ENCODE measurements at regions not wholly inside any gene's neighbourhood (a gene's known extent, or its start where the extent isn't known, plus 50 kb on each side); places are given as distances from the start of the nearest gene placed in this dataset.
"Not testable (repeated sequence)": the region's sequence is repeated elsewhere in the genome, so short reads cannot be mapped to it uniquely, and the experiment has no call there.

DNA sequence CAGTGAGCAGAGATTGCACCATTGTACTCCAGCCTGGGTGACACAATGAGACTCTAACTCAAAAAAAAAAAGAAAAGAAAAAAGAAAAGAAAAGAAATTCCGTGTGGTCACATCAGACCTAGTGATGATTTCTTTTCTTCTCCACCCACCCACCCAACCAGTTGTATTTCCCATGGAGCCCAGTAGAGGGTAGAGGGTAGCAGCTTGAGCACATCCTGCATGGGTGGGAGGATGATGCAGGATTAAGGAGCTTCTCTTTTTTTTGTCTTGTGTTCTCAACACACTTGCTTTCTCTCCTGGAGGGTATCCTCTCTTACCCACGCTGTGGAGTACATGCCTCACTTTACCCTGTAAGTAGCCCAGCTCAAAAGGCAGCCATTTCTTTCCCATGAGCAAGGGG is 118.6 kb upstream of the CARD11 start:
- no peak for DNase-seq (ENCODE audit: low spot score)

DNA sequence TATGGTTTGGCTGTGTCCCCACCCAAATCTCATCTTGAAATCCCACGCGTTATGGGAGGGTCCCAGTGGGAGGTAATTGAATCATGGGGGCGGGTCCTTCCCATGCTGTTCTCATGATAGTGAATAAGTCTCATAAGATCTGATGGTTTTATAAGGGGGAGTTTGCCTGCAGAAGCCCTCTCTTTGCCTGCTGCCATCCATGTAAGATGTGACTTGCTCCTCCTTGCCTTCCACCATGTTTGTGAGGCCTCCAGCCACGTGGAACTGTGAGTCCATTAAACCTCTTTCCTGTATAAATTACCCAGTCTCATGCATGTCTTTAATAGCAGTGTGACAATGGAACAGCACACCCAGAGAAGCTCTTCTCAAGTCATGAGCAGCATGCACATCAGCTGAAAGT is 119.1 kb upstream of the CARD11 start:
- not testable (repeated sequence) for DNase-seq (ENCODE audit: low spot score)

DNA sequence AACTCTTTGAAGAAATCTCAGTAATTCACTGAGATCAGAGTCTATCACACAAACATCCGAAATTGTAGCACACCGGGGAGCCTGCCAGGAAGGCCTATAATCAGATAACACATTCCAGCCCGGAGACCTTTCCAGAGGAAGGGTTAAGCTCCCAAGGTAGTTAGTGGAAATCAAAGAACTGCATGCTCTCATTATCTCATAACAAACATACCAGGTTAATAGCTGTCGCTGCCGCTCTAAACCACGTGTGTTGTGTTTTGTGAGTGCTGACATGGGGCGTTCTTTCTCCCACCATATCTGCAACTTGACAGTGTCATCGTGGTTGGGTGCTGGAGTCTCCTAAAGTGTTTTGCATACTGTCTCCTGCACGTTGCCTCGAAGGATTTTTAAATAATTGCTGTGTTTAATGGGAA is 120.7 kb upstream of the CARD11 start:
- DNase-seq (ENCODE audit: low spot score), result no peak

DNA sequence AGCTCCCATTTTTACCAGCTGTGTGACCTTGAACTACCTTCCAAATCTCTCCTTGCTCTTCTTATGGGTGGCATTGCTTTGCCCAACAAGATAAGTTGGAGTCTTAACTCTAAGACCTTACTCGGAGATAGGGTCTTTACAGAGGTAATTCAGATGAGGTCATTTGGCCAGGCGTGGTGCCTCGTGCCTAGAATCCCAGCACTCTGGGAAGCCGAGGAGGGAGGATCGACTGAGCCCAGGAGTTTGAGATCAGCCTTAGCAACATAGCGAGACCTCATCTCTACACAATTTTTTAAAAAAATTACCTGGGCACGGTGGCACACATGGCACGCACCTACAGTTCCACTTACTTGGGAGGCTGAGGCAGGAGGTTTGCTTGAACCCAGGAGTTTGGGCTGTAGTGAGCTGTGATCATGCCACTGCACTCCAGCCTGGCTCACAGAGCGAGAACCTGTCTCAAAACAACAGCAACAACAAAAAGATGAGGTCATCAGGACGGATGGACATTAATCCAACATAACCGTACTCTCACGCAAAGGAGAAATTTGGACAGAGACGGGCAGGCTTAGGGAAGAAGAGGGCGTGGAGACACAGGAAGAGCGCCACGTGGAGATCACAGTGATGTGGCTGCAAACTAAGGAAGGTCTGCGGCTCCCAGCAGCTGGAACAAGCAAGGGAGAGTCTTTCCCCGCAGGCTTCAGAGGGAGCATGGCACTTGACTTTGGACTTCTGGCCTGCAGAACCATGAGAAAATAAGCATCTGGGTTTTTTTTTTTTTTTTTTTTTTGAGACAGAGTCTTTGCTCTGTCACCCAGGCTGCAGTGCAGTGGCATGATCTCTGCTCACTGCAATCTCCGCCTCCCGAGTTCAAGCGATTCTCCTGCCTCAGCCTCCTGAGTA is 122.3 kb upstream of the CARD11 start:
- no peak for DNase-seq (ENCODE audit: low spot score)

DNA sequence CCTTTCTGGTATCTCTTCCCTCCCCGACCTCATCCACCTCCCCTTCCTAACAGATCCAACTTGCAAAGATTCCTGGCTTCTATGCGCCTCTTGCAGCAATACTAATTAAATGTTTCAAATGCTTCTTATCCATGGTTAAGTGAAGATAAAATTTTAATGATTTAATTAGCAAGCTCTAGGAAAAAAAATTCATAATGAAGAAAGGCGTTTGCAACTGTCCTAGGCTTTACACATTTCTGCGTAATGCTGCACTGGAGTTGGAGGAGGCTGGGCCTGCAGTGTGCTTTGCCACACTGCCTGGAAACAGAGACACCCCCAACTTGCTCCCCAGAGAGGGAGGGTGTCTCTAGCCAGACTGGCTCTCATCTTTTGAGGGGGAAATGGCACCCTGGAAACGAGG is 123.9 kb upstream of the CARD11 start:
- DNase-seq (ENCODE audit: low spot score), result no peak

DNA sequence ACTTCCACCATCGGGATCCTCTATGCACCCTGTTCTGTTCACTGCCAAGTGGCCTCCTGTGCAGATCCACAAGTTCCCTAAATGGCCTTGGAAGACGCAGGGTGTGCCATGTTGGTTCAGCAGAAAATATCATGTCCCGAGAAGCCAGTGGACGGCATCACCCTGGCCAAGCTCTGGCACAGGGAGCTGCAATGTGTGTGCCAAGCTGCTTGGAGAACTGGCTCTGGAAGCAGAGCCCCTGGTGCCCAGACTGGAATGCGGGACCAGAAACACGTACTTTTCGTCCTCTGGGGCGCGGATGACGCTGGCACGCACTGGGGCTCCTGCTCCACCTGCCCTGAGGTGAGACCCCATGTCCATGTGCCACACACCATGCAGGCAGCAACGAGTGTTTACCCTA is 124.7 kb upstream of the CARD11 start:
- no peak for DNase-seq (ENCODE audit: low spot score)

DNA sequence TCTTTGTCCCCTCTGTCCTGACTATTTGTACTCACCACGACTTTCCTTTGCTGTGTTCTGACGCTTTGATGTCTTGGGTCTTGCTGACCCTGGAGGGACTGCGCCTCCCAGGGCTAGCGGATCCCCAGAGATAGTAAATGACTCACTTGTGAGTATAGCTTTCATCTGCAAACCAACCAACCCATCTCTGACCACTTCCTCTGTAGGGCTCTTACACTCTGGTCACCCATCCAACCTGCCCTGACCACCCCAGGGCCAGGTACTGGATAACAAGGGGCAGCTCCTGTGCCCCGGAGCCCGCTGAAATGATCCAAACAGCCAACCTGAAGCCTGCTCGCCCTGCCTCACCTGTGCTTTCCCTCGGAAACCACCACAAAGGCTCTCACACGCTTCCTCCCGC is 125.2 kb upstream of the CARD11 start:
- no peak for DNase-seq (ENCODE audit: low spot score)

DNA sequence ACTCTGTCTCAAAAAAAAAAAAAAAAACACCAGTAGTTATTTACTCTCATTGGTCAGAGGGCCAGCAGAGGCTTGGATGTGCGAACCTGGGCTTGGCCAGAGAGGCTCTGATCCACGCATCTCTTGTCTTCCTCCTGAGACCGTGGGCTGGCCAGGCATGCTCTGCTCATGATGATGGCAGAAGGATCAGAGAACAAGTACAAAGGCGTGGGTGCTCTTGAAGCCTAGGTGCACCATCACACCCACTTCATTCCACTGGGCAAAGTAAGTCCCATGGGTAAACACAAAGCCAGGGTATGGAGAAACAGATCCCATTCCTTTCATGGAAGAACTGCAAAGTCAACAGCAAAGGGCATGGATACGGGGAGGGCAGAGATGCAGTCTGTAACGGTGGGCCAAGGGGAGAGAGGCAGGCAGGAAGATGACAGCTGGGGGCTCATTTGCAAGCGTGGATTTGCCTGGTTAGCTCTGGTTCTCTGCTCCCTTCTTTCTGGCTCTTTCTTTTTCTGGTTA is 128.2 kb upstream of the SDK1 start:
- DNase-seq (ENCODE audit: low spot score), result no peak

DNA sequence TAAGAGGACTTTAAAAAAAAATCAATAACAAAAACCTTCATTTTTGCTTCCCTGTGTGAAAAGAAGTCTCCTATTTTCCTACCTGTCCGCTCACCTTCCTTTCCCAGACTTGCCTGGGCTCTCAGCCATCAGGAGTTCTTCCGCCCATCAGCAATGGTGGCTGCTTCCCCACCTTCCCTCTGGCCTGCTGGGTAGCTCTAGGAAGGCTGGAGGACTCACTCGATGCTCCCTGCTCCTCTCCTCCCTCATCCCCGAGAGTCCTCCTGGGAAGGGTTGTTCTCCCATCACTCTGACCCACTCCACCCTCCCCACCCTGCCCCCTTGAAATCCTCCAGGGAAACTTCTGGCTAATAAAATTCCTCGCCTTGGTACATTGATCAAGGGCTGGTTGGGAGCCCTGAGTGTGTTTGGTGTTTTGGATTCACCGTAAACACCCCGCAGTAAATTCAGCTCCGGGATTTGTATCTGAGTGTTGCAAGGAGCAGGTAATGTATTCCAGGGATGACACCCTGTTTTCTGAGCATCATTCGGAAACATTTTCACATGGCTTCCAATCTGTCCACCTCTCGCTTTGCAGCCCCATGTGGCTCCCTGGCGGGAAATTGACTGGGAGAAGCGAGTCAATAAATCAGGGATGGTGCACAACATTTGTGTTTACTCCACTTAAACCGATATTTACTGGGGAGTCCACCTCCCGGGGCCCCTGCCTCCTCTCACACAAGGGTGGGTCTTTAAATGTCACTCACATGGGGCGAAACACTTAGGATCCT is 126.4 kb upstream of the SDK1 start:
- no peak for DNase-seq (ENCODE audit: low spot score)

DNA sequence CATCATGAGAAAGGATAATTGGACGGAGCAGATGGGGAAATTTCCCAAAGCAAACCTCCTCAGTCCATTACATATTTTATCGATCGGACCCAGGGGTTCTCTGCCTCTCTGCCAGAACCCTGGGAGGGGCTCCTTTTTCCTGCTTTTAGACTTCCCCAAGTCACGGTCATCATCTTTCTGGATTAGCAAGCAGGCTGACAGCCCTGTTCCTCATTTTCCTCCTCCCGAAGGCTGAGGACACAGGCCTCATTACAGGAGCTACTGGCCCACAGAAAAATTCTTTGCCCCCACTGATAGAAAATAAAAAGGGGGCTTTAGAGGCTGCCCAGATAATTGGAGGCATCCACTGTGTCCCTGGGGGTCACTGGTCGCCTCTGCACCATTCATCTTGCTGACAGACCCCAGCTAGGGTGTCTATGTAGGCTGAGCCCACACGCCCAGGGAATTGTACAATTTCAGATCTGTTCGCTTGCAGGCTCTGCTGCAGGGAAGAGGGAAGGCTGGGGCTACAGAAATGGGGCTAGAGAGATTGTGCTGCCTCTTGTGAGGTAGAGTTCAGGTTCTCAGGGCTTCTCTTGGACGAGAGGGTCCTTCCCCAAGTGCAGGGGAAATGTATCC is 125.7 kb upstream of the SDK1 start:
- no peak for DNase-seq (ENCODE audit: low spot score)

DNA sequence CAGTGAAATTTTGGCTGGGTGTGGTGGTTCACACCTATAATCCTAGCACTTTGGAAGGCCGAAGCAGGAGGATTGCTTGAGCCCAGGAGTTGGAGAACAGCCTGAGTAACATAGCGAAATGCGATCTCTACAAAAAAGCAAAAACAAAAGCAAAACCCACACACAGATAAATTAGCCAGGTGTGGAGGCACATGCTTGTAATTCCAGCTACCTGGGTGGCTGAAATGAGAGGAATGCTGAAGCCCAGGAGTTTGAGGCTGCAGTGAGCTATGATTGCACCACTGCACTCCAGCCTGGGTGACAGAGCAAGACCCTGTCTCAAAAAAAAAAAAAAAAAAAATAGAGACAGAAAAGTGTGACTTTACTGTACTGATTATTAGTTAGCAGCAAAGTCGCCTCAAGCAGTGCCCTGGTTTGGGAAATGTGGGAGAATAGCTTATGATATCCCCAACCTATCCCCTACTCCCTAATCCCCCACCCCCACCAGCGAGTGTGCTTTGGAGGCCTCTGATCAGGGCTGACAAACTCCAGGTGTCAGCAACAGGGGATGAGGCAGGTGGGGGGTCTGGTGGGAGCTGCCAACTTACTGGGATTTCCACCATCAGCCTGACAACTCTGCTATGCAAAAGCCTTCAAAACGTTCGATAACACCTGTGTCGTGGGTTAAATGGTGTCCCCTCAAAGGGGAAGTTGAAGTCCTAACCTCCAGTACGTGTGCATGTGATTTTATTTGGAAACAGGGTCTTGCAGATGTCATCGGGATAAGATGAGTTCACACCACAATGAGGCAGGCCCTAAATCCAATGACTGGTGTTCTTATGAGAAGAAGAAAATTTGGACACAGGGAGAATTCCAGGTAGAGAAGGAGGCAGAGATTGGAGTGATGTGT is 124.7 kb upstream of the SDK1 start:
- no peak for DNase-seq (ENCODE audit: low spot score)

DNA sequence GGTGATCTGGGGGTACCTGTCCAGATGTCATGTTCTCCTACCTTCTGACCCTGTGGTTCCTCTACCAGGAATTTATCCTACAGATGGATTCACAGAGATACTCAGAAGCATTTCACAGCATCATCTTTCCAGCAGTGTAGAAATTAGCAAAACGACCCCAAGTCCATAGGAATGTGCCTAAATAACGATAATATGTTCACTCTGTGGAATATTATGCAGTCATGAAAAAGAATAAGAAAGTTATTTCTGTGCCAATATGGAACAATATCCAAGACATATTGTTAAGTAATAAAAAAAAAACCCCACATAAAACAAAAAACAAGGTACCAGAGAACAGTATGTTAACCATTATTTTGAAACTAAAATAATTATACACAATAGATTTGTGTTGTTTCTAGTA is 123.8 kb upstream of the SDK1 start:
- no peak for DNase-seq (ENCODE audit: low spot score)

DNA sequence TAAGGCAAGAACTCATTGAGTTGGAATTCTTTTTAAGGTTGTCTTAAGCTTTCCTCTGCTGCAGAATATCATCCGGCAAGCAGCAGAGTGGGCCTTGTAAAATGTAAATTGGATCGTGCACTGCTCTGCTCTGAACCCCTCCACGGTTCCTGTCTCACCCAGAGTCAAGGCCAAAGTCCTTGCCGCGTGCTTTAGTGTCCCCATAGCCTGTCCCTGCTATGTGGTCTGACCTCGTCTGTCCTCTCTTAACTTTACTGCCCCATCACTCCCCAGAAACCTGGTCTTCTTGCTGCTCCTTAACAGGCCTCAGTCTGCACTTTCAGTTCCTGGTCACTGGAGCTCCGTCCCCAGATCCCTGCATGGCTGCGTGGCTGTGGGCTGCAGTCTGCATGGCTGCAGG is 121.6 kb upstream of the SDK1 start:
- DNase-seq (ENCODE audit: low spot score), result no peak

DNA sequence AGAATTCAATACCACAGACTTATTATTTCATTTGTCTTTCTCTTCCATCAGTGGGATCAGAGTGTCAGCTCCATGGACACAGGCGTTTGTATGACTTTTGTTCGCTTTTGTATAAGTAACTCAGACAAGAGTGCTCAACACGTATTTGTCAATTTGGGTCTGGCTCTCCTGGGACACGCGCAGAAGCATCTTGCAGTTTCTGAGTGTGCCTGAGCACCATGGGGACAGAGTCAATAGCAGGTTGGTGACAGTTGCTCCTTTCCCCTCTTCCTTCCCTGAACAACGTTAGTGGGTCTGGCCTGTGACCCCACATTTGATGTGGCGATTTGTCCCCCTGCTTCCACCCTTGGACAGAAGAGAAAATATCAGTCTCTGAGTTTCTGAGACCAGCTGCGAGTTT is 120.4 kb upstream of the SDK1 start:
- DNase-seq (ENCODE audit: low spot score), result no peak

DNA sequence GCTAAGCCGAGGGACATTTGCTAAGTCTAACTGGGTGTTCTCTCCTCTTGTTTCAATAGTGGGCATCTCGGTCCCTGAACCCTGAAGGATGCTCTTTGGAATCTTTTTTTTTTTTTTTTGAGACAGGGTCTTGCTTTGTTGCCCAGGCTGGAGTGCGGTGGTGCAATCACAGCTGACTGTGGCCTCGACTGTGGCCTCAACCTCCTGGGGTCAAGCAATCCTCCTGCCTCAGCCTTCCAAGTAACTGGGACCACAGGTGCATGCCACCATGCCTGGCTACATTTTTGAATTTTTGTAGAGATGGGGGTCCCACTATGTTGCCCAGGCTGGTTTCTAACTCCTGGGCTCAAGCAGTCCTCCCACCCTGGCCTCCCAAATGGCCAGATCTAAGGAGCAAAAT is 119.0 kb upstream of the SDK1 start:
- not testable (repeated sequence) for DNase-seq (ENCODE audit: low spot score)

DNA sequence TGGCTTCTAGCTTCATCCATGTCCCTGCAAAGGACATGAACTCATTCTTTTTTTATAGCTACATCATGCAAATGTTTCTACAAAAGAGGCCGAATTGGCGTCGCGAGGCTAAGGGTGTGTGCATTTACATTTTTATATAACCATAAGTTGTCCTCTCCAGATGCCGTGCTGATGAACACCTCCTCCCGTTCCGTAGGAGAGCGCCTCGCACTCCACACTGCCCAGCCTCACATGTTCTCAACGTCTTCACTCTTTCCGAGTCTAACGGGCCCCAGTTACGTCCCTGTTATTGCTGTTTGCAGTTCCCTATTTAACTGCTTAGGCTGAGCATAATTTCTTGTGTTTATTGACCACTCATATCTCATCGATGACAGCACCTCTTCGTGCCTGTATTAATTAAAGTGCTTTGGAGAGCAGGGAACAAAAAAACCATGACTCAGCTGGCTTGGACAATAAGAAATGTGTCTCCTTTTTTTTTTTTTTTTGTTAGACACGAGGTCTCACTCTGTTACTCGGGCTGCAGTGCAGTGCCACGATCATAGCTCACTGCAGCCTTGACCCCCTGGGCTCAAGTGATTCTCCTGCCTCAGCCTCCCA is 113.5 kb upstream of the SDK1 start:
- no peak for DNase-seq (ENCODE audit: low spot score)

DNA sequence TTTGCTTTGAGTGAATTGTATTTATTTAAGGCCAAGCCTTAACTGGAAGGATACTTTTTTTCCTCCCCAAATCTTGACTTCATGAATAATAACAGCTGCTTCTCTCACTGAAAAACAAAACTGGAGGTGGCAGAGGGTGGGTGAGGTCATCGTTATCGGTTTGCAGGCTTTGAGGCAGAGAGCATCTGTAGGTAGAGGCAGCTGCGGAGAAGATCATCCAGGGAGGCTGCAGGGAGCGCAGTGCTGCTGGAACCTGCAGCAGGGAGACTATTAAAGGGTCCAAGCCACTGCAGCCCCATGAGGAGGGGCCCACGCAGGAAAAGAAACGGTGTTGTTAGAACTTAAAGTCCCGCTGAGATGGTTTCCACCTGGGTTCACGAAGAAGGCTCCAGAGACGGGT is 112.1 kb upstream of the SDK1 start:
- no peak for DNase-seq (ENCODE audit: low spot score)

DNA sequence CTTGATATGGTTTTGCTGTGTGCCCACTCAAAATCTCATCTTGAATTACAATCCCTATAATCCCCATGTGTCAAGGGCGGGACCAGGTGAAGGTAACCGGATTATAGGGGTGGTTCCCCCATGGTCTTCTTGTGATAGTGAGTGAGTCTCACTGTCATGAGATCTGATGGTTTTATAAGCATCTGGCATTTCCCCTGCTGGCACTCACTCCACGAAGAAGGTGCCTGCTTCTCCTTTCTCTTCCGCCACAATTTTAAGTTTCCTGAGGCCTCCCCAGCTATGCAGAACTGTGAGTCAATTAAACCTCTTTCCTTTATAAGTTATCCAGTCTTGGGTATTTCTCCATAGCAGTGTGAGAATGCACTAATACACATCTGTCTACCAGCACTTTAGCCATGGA is 109.5 kb upstream of the SDK1 start:
- no peak for DNase-seq (ENCODE audit: low spot score)

DNA sequence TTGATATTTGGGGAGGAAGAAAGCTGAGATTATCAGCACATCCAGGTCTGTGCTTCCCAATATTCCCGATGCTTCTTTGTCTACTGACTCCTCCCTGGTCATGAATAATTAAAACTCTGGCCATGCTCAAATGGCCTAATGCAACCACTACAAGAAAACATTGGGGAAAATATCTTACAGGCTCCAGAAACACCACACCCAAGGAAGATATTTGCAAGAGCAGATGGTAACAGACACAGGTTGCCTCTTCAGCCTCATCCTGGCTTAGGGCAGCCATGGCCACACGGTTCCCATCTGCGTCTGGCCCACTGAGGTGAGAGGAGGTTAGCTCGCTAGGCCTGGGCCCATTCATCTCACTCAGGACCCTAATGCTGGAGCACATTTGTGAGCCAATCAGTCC is 108.4 kb upstream of the SDK1 start:
- no peak for DNase-seq (ENCODE audit: low spot score)

DNA sequence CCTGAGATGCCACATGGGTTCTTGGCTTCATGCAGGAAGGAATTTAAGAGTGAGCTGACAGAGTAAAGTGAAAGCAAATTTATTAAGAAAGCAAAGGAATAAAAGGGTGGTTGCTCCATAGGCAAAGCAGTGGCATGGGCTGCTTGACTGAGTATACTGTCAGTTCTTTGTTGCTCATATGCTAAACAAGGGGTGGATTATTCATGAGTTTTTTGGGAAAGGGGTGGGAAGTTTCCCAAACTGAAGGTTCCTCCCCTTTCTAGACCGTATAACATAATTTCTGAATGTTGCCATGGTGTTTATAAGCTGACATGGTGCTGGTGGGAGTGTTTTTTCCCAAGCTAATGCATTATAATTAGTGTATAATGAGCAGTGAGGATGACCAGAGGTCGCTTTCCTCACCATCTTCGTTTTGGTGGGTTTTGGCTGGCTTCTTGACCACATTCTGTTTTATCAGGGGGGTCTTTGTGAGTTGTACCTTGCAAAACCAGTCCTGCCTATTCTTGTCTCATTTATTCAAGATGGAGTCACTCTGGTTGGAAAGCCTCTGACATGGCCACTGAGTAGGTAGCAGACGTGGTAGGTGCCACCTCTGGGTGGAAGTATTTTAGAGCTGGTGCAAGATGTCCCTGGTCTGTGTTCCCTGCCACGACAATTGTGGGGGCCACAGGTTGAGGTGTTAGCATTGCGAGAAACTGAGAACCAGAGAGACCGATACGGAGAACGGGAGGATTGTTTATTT is 107.5 kb upstream of the SDK1 start:
- no peak for DNase-seq (ENCODE audit: low spot score)
